ENCODE measurements at regions not wholly inside any gene's neighbourhood (a gene's known extent, or its start where the extent isn't known, plus 50 kb on each side); places are given as distances from the start of the nearest gene placed in this dataset.

DNA sequence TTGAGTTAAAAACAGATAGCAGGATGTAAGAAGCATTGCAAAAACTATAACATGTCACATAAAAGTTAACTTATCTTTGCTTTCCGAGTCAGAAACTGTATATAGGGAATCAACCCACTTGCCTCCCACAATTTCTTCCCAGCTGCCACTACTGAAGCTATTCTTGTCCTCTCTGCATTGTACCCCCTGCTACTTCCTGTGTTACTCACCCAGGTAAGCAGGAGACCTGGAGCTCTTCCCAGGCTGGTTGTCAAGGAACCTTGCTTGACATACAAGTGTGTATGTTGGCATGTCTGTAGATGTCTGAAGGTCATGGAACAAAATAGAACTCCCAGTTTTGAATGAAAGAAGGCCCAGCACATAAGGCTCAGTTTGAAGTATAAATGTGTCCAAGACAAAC, 74.3 kb upstream of the LRRC4C start:
- ChIA-PET POLR2A (no interaction called here), CTCF (no interaction called here)
- BruUV-seq (replicated peaks) = no TSS peak
- in situ Hi-C loops (cut with HindIII; ENCODE audit: low pct_unique_long_range_greater_than_20kb, low sequenced_read_pairs) = no loop called here
- no peak overlapping the region for H3K4me3 ChIP-seq (ENCODE audit: low read depth in 2 of 2, low read length in 2 of 2)
- no peaks in the 10 kb centered on the region for H3K4me1 ChIP-seq (ENCODE audit: control insufficient read depth, insufficient read depth, low read length)
- no peaks in the 10 kb centered on the region for H3K27me3 ChIP-seq (ENCODE audit: control insufficient read depth, insufficient read depth, low read length)
- intact Hi-C loops (cut with micrococcal nuclease; ENCODE audit: unreplicated experiment) = no loop called here
- H3K36me3 ChIP-seq (ENCODE audit: control insufficient read depth, insufficient read depth, low read length) = no peaks in the 10 kb centered on the region
- no peak for DNase-seq (ENCODE audit: low read depth, low spot score)
- H3K27ac ChIP-seq (ENCODE audit: low read length) = no peak overlapping the region
- no peaks in the 10 kb centered on the region for H3K9me3 ChIP-seq (ENCODE audit: control insufficient read depth, insufficient read depth, low read depth, low read length)
- no peak for ATAC-seq
- TF ChIP-seq SIN3A (IDR thresholded peaks at IDR 0.05; ENCODE audit: borderline replicate concordance, insufficient read depth, low read depth, low read length) (no peak), CTCF (IDR thresholded peaks at IDR 0.05) (no peak), POLR2AphosphoS5 (IDR thresholded peaks at IDR 0.05; ENCODE audit: low read depth, low read length) (no peak), TCF7L2 (IDR thresholded peaks at IDR 0.05; ENCODE audit: low read depth, low read length) (no peak)
- TF ChIP-seq, protein P1, sequence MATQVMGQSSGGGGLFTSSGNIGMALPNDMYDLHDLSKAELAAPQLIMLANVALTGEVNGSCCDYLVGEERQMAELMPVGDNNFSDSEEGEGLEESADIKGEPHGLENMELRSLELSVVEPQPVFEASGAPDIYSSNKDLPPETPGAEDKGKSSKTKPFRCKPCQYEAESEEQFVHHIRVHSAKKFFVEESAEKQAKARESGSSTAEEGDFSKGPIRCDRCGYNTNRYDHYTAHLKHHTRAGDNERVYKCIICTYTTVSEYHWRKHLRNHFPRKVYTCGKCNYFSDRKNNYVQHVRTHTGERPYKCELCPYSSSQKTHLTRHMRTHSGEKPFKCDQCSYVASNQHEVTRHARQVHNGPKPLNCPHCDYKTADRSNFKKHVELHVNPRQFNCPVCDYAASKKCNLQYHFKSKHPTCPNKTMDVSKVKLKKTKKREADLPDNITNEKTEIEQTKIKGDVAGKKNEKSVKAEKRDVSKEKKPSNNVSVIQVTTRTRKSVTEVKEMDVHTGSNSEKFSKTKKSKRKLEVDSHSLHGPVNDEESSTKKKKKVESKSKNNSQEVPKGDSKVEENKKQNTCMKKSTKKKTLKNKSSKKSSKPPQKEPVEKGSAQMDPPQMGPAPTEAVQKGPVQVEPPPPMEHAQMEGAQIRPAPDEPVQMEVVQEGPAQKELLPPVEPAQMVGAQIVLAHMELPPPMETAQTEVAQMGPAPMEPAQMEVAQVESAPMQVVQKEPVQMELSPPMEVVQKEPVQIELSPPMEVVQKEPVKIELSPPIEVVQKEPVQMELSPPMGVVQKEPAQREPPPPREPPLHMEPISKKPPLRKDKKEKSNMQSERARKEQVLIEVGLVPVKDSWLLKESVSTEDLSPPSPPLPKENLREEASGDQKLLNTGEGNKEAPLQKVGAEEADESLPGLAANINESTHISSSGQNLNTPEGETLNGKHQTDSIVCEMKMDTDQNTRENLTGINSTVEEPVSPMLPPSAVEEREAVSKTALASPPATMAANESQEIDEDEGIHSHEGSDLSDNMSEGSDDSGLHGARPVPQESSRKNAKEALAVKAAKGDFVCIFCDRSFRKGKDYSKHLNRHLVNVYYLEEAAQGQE (IDR thresholded peaks at IDR 0.05; ENCODE audit: insufficient read depth in 1 of 2, low read depth in 2 of 2, low read length in 1 of 2) = no peak

DNA sequence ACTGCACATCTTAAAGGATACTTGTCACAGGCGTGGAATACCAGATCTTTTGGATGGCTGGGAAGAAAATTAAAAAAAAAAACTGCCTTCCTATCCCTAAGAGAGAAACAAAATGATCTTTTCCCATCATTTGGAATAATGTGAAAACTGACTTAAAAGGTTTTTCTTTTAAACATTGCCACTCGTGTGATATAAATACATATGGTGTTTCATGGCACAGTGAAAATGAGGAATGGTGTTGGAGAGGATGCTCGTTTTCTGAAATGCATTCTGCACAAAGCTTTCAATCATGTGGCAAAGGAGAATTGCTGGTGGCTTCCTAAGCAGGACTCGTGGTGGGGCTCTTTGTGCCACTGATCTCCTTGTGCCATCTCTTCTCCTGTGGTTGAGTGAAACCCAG, 74.9 kb upstream of the LRRC4C start:
- ChIA-PET CTCF (no interaction called here), POLR2A (no interaction called here)
- Histone ChIP-seq H3K27ac (ENCODE audit: low read length) (no peak overlapping the region), H3K9me3 (ENCODE audit: control insufficient read depth, insufficient read depth, low read depth, low read length) (no peaks in the 10 kb centered on the region), H3K27me3 (ENCODE audit: control insufficient read depth, insufficient read depth, low read length) (no peaks in the 10 kb centered on the region), H3K36me3 (ENCODE audit: control insufficient read depth, insufficient read depth, low read length) (no peaks in the 10 kb centered on the region), H3K4me1 (ENCODE audit: control insufficient read depth, insufficient read depth, low read length) (no peaks in the 10 kb centered on the region), H3K4me3 (ENCODE audit: low read depth in 2 of 2, low read length in 2 of 2) (no peak overlapping the region)
- no TSS peak for BruUV-seq (replicated peaks)
- intact Hi-C loops (cut with micrococcal nuclease; ENCODE audit: unreplicated experiment) (no loop called here), in situ Hi-C loops (cut with HindIII; ENCODE audit: low pct_unique_long_range_greater_than_20kb, low sequenced_read_pairs) (no loop called here)
- ATAC-seq (no peak), DNase-seq (ENCODE audit: low read depth, low spot score) (no peak)
- TF ChIP-seq TCF7L2 (IDR thresholded peaks at IDR 0.05; ENCODE audit: low read depth, low read length) (no peak), CTCF (IDR thresholded peaks at IDR 0.05) (no peak)

GRCh38 chr11:41534861-41535260, 75.4 kb upstream of the LRRC4C start:
- TF ChIP-seq CTCF (IDR thresholded peaks at IDR 0.05) = no peak
- TF ChIP-seq, protein P1 (IDR thresholded peaks at IDR 0.05; ENCODE audit: insufficient read depth in 1 of 2, low read depth in 2 of 2, low read length in 1 of 2) = no peak
- TF ChIP-seq SIN3A (IDR thresholded peaks at IDR 0.05; ENCODE audit: borderline replicate concordance, insufficient read depth, low read depth, low read length) = no peak
- TF ChIP-seq TCF7L2 (IDR thresholded peaks at IDR 0.05; ENCODE audit: low read depth, low read length) = no peak
- TF ChIP-seq POLR2AphosphoS5 (IDR thresholded peaks at IDR 0.05; ENCODE audit: low read depth, low read length) = no peak
- H3K27me3 ChIP-seq (ENCODE audit: control insufficient read depth, insufficient read depth, low read length) = no peaks in the 10 kb centered on the region
- BruUV-seq (replicated peaks) = no TSS peak
- ATAC-seq (no peak), DNase-seq (ENCODE audit: low read depth, low spot score) (no peak)
- ChIA-PET CTCF (no interaction called here), POLR2A (no interaction called here)
- H3K9me3 ChIP-seq (ENCODE audit: control insufficient read depth, insufficient read depth, low read depth, low read length) = no peaks in the 10 kb centered on the region
- H3K4me3 ChIP-seq (ENCODE audit: low read depth in 2 of 2, low read length in 2 of 2) = no peak overlapping the region
- intact Hi-C loops (cut with micrococcal nuclease; ENCODE audit: unreplicated experiment) (no loop called here), in situ Hi-C loops (cut with HindIII; ENCODE audit: low pct_unique_long_range_greater_than_20kb, low sequenced_read_pairs) (no loop called here)
- no peak overlapping the region for H3K27ac ChIP-seq (ENCODE audit: low read length)
- H3K36me3 ChIP-seq (ENCODE audit: control insufficient read depth, insufficient read depth, low read length) = no peaks in the 10 kb centered on the region
- H3K4me1 ChIP-seq (ENCODE audit: control insufficient read depth, insufficient read depth, low read length) = no peaks in the 10 kb centered on the region

All from Panc1 (cell line).